HG03378 (cell line): ENCODE measurements at regions not wholly inside any gene's neighbourhood (a gene's known extent, or its start where the extent isn't known, plus 50 kb on each side); places are given as distances from the start of the nearest gene placed in this dataset.

Experiments used
- ATAC-seq: cut with Tn5 transposase; IDR thresholded peaks from one replicate; pipeline ENCODE4 v1.9.1; 2021; ENCODE audit warnings: mild to moderate bottlenecking, moderate library complexity; ENCODE audit not compliant: unreplicated experiment

GRCh38 chr13:30108216-30108912 lies 199.0 kb downstream of the KATNAL1 start:
- no peak for ATAC-seq

GRCh38 chr13:30107521-30108136 lies 199.7 kb downstream of the KATNAL1 start:
- no peak for ATAC-seq

GRCh38 chr13:30107121-30107520 lies 200.2 kb downstream of the KATNAL1 start:
- no peak for ATAC-seq

- ATAC-seq: no peak
Observed at GRCh38 chr13:30105381-30105780, 202.0 kb downstream of the KATNAL1 start.

- no peak for ATAC-seq
Observed at GRCh38 chr13:30103161-30103840, 204.1 kb downstream of the KATNAL1 start.

- no peak for ATAC-seq
Observed at GRCh38 chr13:30100226-30100625, 207.1 kb downstream of the KATNAL1 start.

DNA sequence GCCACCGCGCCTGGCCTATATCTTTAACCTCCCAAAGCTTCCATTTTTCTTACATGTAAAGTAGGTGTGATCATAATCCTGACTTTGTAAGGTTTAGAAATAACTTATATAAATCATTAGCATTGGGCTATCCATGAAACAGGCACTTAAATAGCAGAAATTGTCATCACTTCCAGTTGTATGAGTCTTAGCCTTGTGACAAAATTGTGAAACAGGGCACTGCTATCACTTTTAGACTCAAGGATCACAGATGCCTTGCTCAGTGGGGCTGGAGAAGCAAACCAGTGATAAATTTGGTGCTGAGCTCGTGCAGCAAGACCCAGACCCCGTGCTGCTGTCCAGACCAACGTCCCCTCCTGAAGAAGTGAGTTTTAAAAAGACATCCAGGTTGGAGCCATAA lies 209.7 kb downstream of the KATNAL1 start:
- no peak for ATAC-seq

GRCh38 chr13:30097089-30097488 lies 210.3 kb downstream of the KATNAL1 start:
- no peak for ATAC-seq

DNA sequence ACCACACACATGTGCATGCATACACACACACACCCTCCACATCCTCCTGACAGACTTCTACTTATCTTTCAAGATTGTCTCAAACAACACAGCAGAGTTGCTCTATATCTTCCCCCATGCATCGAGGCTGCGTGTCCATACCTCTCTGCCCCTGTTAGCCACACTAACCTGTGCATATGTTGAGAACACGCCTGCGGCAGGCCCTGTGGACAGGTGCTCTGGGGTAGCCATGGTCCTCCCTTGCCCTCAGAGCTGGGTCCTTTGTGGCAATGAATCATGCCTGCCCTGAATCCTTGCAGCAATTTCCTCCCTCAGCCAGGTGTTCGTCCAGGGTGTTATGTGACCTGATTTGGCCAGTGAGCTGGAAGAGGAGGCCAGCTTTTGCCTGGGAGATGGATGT lies 213.3 kb downstream of the KATNAL1 start:
- no peak for ATAC-seq

DNA sequence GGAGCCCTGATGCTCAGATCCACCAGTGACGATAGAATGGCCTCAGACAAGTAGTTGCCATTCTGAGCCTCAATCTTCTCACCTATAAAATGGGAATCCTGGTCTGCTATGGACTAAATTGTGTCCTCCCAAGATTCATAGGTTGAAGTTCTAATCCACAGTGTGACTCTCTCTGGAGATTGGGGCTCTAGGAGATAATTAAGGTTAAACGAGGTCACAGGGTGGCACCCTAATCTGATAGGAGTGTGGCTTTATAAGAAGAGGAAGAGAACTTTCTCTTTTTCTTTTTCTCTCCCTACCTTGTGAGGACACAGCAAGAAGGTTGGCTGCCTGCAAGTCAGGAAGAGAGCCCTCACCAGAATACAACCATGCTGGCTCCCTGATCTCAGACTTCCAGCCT lies 214.1 kb downstream of the KATNAL1 start:
- ATAC-seq: no peak

DNA sequence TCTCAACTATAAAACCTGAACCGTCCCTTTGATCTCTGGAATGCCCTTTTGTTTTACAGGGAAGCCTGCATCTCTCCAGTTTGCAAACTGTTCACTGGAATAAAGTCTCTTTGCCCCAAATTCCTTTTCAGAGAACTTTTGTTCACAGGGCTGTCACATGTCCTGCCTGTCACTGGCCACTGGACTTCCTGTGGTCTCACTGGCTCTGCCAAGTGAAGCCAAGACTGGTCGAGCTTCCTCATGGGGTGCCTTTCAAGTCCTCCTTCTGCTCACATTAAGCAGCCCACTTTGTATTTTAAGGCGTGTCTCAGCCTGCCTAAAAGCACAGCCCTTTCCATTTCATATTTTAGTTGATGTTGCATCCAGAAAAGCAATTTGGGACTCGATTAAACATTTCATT lies 215.7 kb downstream of the KATNAL1 start:
- ATAC-seq: no peak

DNA sequence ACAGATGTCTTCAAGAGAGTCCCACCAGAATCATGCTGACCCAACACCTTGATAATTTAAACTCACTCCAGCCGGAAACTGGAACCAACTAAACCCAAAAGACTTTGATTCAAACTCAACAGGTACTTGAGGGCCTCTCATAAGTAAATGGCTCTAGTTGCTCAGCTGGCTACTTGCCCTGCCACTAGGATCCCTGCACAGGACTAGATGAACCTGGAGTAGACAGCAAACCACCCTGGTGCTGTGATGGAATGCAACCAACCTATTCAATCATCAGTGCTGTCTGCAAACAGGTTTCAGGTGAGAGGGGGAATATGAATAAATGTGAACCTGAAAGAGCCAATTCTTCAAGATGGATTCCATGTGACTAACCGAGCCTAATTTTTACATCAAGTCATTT lies 216.3 kb downstream of the KATNAL1 start:
- no peak for ATAC-seq

DNA sequence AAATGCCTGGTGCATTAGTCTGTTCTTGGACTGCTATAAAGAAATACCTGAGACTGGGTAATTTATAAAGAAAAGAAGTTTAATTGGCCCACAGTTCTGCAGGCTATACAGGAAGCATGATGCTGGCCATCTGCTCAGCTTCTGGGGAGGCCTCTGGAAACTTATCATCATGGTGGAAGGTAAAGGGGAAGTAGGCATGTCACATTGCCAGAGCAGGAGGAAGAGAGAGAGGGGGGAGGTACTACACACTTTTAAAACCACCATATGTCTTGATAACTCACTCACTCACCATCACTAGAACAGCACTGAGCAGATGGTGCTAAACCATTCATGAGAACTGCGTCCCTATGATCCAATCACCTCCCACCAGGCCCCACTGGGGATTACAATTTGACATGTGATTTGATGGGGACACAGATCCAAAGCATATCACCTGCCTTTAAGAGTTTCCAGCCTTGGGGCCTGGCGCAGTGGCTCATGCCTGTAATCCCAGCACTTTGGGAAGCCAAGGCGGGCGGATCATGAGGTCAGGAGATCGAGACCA lies 219.0 kb downstream of the KATNAL1 start:
- ATAC-seq: no peak

DNA sequence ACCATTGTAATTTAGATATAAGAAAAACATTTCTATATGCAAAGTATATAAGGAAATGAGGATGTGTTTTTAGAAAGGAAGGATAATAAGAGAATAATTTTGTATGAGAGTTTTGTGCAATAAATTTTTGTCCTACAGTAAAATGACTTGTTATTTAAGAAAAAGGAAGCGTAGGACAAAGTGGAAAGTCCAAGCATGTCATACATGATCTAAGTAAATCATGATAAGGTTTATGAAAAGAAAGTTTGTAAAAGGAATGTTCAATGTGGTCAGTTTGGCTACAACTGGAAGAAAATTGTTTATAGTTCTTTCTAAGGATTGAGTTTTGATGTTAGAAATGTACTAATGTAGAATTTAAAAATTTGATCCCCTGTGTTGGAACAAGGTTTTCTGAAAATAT lies 222.3 kb downstream of the KATNAL1 start:
- no peak for ATAC-seq

GRCh38 chr13:30082391-30082790 lies 225.0 kb downstream of the KATNAL1 start:
- ATAC-seq: no peak

GRCh38 chr13:30081331-30081730 lies 226.0 kb downstream of the KATNAL1 start:
- no peak for ATAC-seq

- ATAC-seq: no peak
Observed at GRCh38 chr13:30079501-30079900, 227.8 kb downstream of the KATNAL1 start.

DNA sequence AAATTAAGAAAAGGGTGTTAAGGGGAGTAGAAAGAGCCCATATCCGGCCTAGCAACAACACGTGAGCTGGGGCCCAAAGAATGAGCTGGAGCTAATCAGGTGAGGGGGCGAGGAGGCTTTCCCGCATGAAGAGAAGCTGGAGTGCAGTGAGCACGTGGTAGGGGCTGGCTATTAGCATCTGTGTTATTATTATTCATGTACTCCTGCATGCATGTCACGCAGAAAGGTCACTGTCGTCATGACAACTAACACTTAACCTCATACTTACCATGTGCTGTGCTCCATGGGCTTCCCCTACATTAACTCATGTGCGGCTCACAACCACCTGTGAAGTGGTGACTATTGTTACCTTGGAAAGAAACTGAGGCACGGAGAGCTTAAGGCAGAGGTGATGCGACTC lies 227.6 kb upstream of the UBL3 start:
- no peak for ATAC-seq

- ATAC-seq: no peak
Observed at GRCh38 chr13:30077240-30077735, 226.9 kb upstream of the UBL3 start.

DNA sequence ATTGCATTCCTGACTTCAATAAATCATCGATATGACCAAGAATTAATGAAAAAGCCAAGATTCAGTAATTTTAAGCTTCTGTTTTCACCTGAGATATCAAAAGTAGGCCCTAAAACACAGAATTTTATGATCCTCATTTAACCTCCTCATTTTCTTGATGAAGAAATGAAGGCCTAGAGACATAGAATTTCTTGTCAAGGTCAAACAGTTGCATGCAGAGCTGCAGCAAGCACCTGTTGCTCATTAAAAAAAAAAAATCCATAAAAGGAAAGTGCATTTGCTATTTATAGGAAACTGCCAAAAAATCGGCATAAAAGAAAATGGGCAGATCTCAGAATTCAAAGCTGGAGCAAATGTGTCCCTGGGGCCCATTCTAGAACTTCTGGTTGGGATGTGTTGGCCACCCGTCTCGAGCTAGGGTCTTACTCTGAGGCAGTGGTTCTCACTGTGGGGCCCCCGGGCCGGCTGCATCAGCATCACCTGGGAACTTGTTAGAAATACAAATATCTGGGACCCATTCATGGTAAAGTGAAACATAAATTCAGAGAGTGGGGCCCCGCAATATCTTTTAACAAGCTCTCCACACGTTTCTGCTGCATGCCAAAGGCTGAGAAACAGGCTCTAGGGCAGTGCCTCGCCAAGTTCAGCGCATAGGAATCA lies 224.7 kb upstream of the UBL3 start:
- ATAC-seq: no peak

GRCh38 chr13:30074431-30074830 lies 224.0 kb upstream of the UBL3 start:
- no peak for ATAC-seq
